IMR-90 (cell line): ENCODE measurements at regions not wholly inside any gene's neighbourhood (a gene's known extent, or its start where the extent isn't known, plus 50 kb on each side); places are given as distances from the start of the nearest gene placed in this dataset.

Experiments used
- ATAC-seq: fragments of 200-7000 bp; cut with Tn5 transposase; 2 replicates; pipeline ENCODE4 v1.9.1; 2020; ENCODE audit warnings: low read depth, mild to moderate bottlenecking, moderate library complexity
- BruUV-seq: library from RNA; stranded (reverse); fragments of 400-500 nt; replicated peaks from 2 replicates; lab custom pipeline; 2021; lab: Mats Ljungman, UMichigan
- CTCF ChIA-PET: fragments of 300-600 bp; formaldehyde crosslinking; extraction: SDS; loops from one replicate; lab custom pipeline; 2021; ENCODE audit warnings: antibody characterized with exemption; lab: Yijun Ruan, JAX
- POLR2A ChIA-PET: fragments of 300-600 bp; sonication (Branson Sonifier 250); formaldehyde crosslinking; loops from one replicate; lab custom pipeline; 2022; ENCODE audit warnings: antibody characterized with exemption; ENCODE audit not compliant: unreplicated experiment; lab: Charles Lee
- DNase-seq: peaks from one replicate; pipeline ENCODE4 v3.0.0; 2013
- H2AFZ ChIP-seq: replicated peaks from 2 replicates; pipeline ENCODE3; 2013; ENCODE audit warnings: low read length, mild to moderate bottlenecking; ENCODE audit not compliant: poor library complexity
- H2AK5ac ChIP-seq: 2 replicates; pipeline ENCODE4 v1.6.1; 2013; ENCODE audit warnings: low read depth, low read length, inconsistent platforms
- H2AK9ac ChIP-seq: replicated peaks from 2 replicates; pipeline ENCODE3; 2013; ENCODE audit warnings: mild to moderate bottlenecking, low read depth, low read length, moderate library complexity; ENCODE audit not compliant: poor library complexity
- H2BK120ac ChIP-seq: 2 replicates; pipeline ENCODE4 v1.6.1; 2013; ENCODE audit warnings: low read depth, low read length, inconsistent platforms
- H2BK15ac ChIP-seq: 3 replicates; pipeline ENCODE4 v1.6.1; 2013; ENCODE audit warnings: low read depth, low read length, inconsistent platforms
- H2BK20ac ChIP-seq: 2 replicates; pipeline ENCODE4 v1.6.1; 2013; ENCODE audit warnings: low read depth, mild to moderate bottlenecking, inconsistent platforms, low read length, moderate library complexity
- H2BK5ac ChIP-seq: 2 replicates; pipeline ENCODE4 v1.6.1; 2013; ENCODE audit warnings: mild to moderate bottlenecking, low read depth, low read length, inconsistent platforms; ENCODE audit not compliant: poor library complexity, severe bottlenecking
- H3K14ac ChIP-seq: replicated peaks from 2 replicates; pipeline ENCODE4 v1.6.1; 2013; ENCODE audit warnings: low read depth, low read length, inconsistent platforms
- H3K18ac ChIP-seq: 2 replicates; pipeline ENCODE4 v1.6.1; 2013; ENCODE audit warnings: low read depth, low read length, control low read depth
- H3K23ac ChIP-seq: 2 replicates; pipeline ENCODE4 v1.6.1; 2013; ENCODE audit warnings: low read depth, low read length, inconsistent platforms
- H3K27ac ChIP-seq: 2 replicates; pipeline ENCODE4 v1.5.1; 2013; ENCODE audit warnings: mild to moderate bottlenecking, control low read depth, low read length; ENCODE audit not compliant: insufficient read depth
- H3K27me3 ChIP-seq: 2 replicates; pipeline ENCODE4 v1.6.1; 2013; ENCODE audit warnings: low read length; ENCODE audit not compliant: control insufficient read depth, insufficient read depth
- H3K36me3 ChIP-seq: 2 replicates; pipeline ENCODE4 v1.6.1; 2013; ENCODE audit warnings: low read length, mixed read lengths; ENCODE audit not compliant: control insufficient read depth, insufficient read depth
- H3K4ac ChIP-seq: 2 replicates; pipeline ENCODE4 v1.6.1; 2013; ENCODE audit warnings: low read depth, low read length, inconsistent platforms
- H3K4me1 ChIP-seq: 2 replicates; pipeline ENCODE4 v1.6.1; 2013; ENCODE audit warnings: low read length, mixed read lengths; ENCODE audit not compliant: control insufficient read depth, insufficient read depth
- H3K4me2 ChIP-seq: 2 replicates; pipeline ENCODE4 v1.6.1; 2013; ENCODE audit warnings: low read depth, mild to moderate bottlenecking, control low read depth, low read length, moderate library complexity
- H3K4me3 ChIP-seq: 2 replicates; pipeline ENCODE4 v1.5.1; 2013; ENCODE audit warnings: low read depth, mild to moderate bottlenecking, control low read depth, low read length, moderate library complexity; ENCODE audit not compliant: insufficient read depth
- H3K56ac ChIP-seq: 2 replicates; pipeline ENCODE4 v1.6.1; 2013; ENCODE audit warnings: low read length, inconsistent platforms; ENCODE audit not compliant: insufficient read depth; ENCODE audit errors: extremely low read depth
- H3K79me1 ChIP-seq, 2 experiments: 2 replicates each; pipeline ENCODE4 v1.6.1; 2013; ENCODE audit warnings: low read length in 2 of 2, inconsistent platforms in 1 of 2, low read depth in 1 of 2
- H3K9ac ChIP-seq: 2 replicates; pipeline ENCODE4 v1.6.1; 2013; ENCODE audit warnings: low read depth, low read length, control low read depth
- H3K9me1 ChIP-seq: 2 replicates; pipeline ENCODE4 v1.6.1; 2013; ENCODE audit warnings: low read length, inconsistent platforms; ENCODE audit not compliant: insufficient read depth
- H3K9me3 ChIP-seq: 2 replicates; pipeline ENCODE4 v1.6.1; 2013; ENCODE audit warnings: low read length; ENCODE audit not compliant: control insufficient read depth, insufficient read depth
- H4K20me1 ChIP-seq: 2 replicates; pipeline ENCODE4 v1.6.1; 2013; ENCODE audit warnings: low read length, inconsistent platforms; ENCODE audit not compliant: insufficient read depth
- H4K5ac ChIP-seq: 2 replicates; pipeline ENCODE4 v1.6.1; 2013; ENCODE audit warnings: mild to moderate bottlenecking, low read depth, low read length, control low read depth
- H4K8ac ChIP-seq, 2 experiments: 2 replicates each; pipeline ENCODE4 v1.6.1; 2013; ENCODE audit warnings: low read depth in 2 of 2, low read length in 2 of 2, control low read depth in 1 of 2, inconsistent platforms in 1 of 2
- H4K91ac ChIP-seq: 2 replicates; pipeline ENCODE4 v1.6.1; 2013; ENCODE audit warnings: low read depth, low read length, inconsistent platforms; ENCODE audit not compliant: insufficient read depth
- CHD1 ChIP-seq: IDR thresholded peaks from 2 replicates; pipeline ENCODE4 v1.6.1; 2012; ENCODE audit warnings: low read depth, low read length, improper control_type of control experiment
- ELK1 ChIP-seq: fragments of 150-350 bp; IDR thresholded peaks from 2 replicates; pipeline ENCODE4 v1.6.1; 2016; ENCODE audit warnings: low read depth, mild to moderate bottlenecking, low read length, moderate library complexity, borderline replicate concordance
- MXI1 ChIP-seq: IDR thresholded peaks from 2 replicates; pipeline ENCODE4 v1.6.1; 2012; ENCODE audit warnings: low read depth, mild to moderate bottlenecking, low read length, moderate library complexity, borderline replicate concordance
- NFE2L2 ChIP-seq: fragments of 150-350 bp; IDR thresholded peaks from 2 replicates; pipeline ENCODE4 v1.6.1; 2016; ENCODE audit warnings: low read depth, mild to moderate bottlenecking, low read length
- POLR2A ChIP-seq: IDR thresholded peaks from 2 replicates; pipeline ENCODE4 v1.6.1; 2012; ENCODE audit warnings: mild to moderate bottlenecking, low read depth, low read length
- RAD21 ChIP-seq: IDR thresholded peaks from 2 replicates; pipeline ENCODE4 v1.6.1; 2012; ENCODE audit warnings: low read length, improper control_type of control experiment
- RFX5 ChIP-seq: IDR thresholded peaks from 2 replicates; pipeline ENCODE4 v1.8.0; 2012; ENCODE audit warnings: low read depth, mild to moderate bottlenecking, low read length, moderate library complexity
- SMC3 ChIP-seq: fragments of 150-350 bp; IDR thresholded peaks from 2 replicates; pipeline ENCODE4 v1.6.1; 2016; ENCODE audit warnings: low read depth, mild to moderate bottlenecking, antibody characterized with exemption, low read length, moderate library complexity
- WGBS, 2 experiments: methylation state at CpG; one replicate each; pipeline versions ENCODE4 v1.1.5 to v1.1.7; 2013; ENCODE audit warnings: missing lambda C conversion rate in 2 of 2; ENCODE audit not compliant: insufficient read length in 1 of 2; ENCODE audit errors: extremely low coverage in 2 of 2; 5-methylcytosine and 5-hydroxymethylcytosine counted together
- dilution Hi-C: fragments of 300-500 bp; cut with HindIII; formaldehyde crosslinking; loops from one replicate; pipeline ENCODE4 v1.14.3; 2018; ENCODE audit warnings: low sequenced_read_pairs; ENCODE audit not compliant: unreplicated experiment
- in situ Hi-C: fragments of 300-500 bp; cut with MboI; formaldehyde crosslinking; loops from 3 replicates; pipeline ENCODE4 v1.14.3; 2019; ENCODE audit warnings: low sequenced_read_pairs, inconsistent platforms, mixed read lengths
- intact Hi-C: fragments of 100-400 bp; cut with micrococcal nuclease; formaldehyde crosslinking; loops from 2 replicates; pipeline ENCODE4 v1.10.0; 2022

DNA sequence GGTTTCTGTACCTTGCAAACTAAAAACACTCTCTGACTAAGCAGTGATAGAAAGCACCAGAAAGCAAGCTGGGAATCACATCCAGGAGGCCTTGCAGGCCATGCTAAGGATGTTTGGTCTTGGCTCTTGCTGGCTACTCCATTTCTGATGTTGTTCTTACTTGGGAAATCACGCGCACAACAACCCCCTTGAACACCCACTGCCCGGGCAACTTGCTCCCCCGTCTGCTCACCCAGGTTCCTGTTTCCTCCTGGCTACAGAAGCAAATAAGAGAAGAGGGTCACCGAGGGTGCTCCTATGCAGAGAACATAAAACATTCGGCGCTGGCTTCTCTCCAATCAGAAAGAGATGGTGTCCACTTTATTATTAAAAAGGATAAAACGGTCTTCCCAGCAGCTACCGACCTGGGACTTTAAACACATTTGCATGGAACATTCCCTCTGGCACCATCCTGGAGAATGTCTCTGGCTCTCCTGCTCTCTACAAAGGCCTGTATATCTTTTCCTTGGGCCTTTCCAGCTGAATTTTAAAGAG, 271.2 kb upstream of the RPL38 start:
- no peak overlapping the region for H2AFZ ChIP-seq
- H3K56ac ChIP-seq: no peak overlapping the region
- H4K91ac ChIP-seq: no peak overlapping the region
- no peaks in the 10 kb centered on the region for H3K9me1 ChIP-seq
- H3K14ac ChIP-seq: no peak overlapping the region
- TF ChIP-seq RFX5 (no peak), ELK1 (no peak), NFE2L2 (no peak), MXI1 (no peak), RAD21 (no peak), CHD1 (no peak), POLR2A (no peak), SMC3 (no peak)
- dilution Hi-C loops: no loop called here
- no peaks in the 10 kb centered on the region for H4K20me1 ChIP-seq
- POLR2A ChIA-PET: no interaction called here
- H3K4ac ChIP-seq: no peak overlapping the region
- H3K79me1 ChIP-seq: no peaks in the 10 kb centered on the region
- ATAC-seq (no peak), DNase-seq (no peak)
- H3K4me1 ChIP-seq: no peaks in the 10 kb centered on the region
- no peak overlapping the region for H2AK9ac ChIP-seq
- no peak overlapping the region for H3K27ac ChIP-seq
- H3K9ac ChIP-seq: no peak overlapping the region
- H3K4me3 ChIP-seq: no peak overlapping the region
- in situ Hi-C loops: no loop called here
- no peak overlapping the region for H3K18ac ChIP-seq
- H4K8ac ChIP-seq: no peak overlapping the region
- H2BK15ac ChIP-seq: no peak overlapping the region
- BruUV-seq: no TSS peak
- H3K23ac ChIP-seq: no peak overlapping the region
- no peak overlapping the region for H2BK120ac ChIP-seq
- no peak overlapping the region for H3K4me2 ChIP-seq
- intact Hi-C loops: no loop called here
- no peak overlapping the region for H2AK5ac ChIP-seq
- no peaks in the 10 kb centered on the region for H3K36me3 ChIP-seq
- H3K9me3 ChIP-seq: peaks cover 26% of the 10 kb centered on the region
- H4K5ac ChIP-seq: no peak overlapping the region
- CTCF ChIA-PET: no interaction called here
- H3K27me3 ChIP-seq: no peaks in the 10 kb centered on the region
- H2BK20ac ChIP-seq: no peak overlapping the region
- WGBS, 2 experiments: 73% methylated on average over 4 of the region's 9 CpGs; no CpG with 5 or more reads in 1 of the 2 experiments
- H2BK5ac ChIP-seq: no peak overlapping the region
